ENCODE measurements at regions not wholly inside any gene's neighbourhood (a gene's known extent, or its start where the extent isn't known, plus 50 kb on each side); places are given as distances from the start of the nearest gene placed in this dataset.
"Not testable (repeated sequence)": the region's sequence is repeated elsewhere in the genome, so short reads cannot be mapped to it uniquely, and the experiment has no call there.

- CTCF ChIA-PET: no interaction called here
- ATAC-seq: no peak
- no peak for DNase-seq
- Mint-ChIP-seq H3K9me3 (ENCODE audit: low read depth) (peaks cover 5% of the 10 kb centered on the region), H3K4me3 (no peak overlapping the region), H3K27me3 (no peaks in the 10 kb centered on the region), H3K36me3 (no peaks in the 10 kb centered on the region), H3K27ac (no peak overlapping the region), H3K4me1 (no peaks in the 10 kb centered on the region)
Measured at GRCh38 chr12:126030573-126030972, 965.3 kb downstream of the AACS start.

- Mint-ChIP-seq H3K27me3 (no peaks in the 10 kb centered on the region), H3K4me1 (no peaks in the 10 kb centered on the region), H3K27ac (no peak overlapping the region), H3K9me3 (ENCODE audit: low read depth) (peaks cover 2% of the 10 kb centered on the region), H3K4me3 (no peak overlapping the region), H3K36me3 (no peaks in the 10 kb centered on the region)
- CTCF ChIA-PET: no interaction called here
- no peak for ATAC-seq
- DNase-seq: no peak
Measured at GRCh38 chr12:126033751-126034150, 968.5 kb downstream of the AACS start.

- Mint-ChIP-seq H3K4me1 (no peaks in the 10 kb centered on the region), H3K4me3 (no peak overlapping the region), H3K36me3 (no peaks in the 10 kb centered on the region), H3K9me3 (ENCODE audit: low read depth) (no peaks in the 10 kb centered on the region), H3K27me3 (no peaks in the 10 kb centered on the region), H3K27ac (no peak overlapping the region)
- ATAC-seq (no peak), DNase-seq (no peak)
- CTCF ChIA-PET: no interaction called here
Measured at GRCh38 chr12:126036348-126036747, 971.1 kb downstream of the AACS start.

- Mint-ChIP-seq H3K27ac (no peak overlapping the region), H3K4me3 (no peak overlapping the region), H3K27me3 (no peaks in the 10 kb centered on the region), H3K9me3 (ENCODE audit: low read depth) (no peaks in the 10 kb centered on the region), H3K4me1 (no peaks in the 10 kb centered on the region), H3K36me3 (no peaks in the 10 kb centered on the region)
- CTCF ChIA-PET: no interaction called here
- ATAC-seq (no peak), DNase-seq (no peak)
Measured at GRCh38 chr12:126038434-126038833, 973.2 kb downstream of the AACS start.

- H3K36me3 Mint-ChIP-seq: no peaks in the 10 kb centered on the region
- H3K4me3 Mint-ChIP-seq: no peak overlapping the region
- no peak for ATAC-seq
- no peak overlapping the region for H3K27ac Mint-ChIP-seq
- no peaks in the 10 kb centered on the region for H3K27me3 Mint-ChIP-seq
- CTCF ChIA-PET: no interaction called here
- DNase-seq: no peak
- H3K4me1 Mint-ChIP-seq: no peaks in the 10 kb centered on the region
- H3K9me3 Mint-ChIP-seq (ENCODE audit: low read depth): no peaks in the 10 kb centered on the region
Measured at GRCh38 chr12:126040307-126040706, 975.1 kb downstream of the AACS start.

GRCh38 chr12:126042286-126042685 lies 977.1 kb downstream of the AACS start:
- DNase-seq (no peak), ATAC-seq (no peak)
- Mint-ChIP-seq H3K4me1 (no peaks in the 10 kb centered on the region), H3K4me3 (no peak overlapping the region), H3K36me3 (no peaks in the 10 kb centered on the region), H3K27me3 (no peaks in the 10 kb centered on the region), H3K9me3 (ENCODE audit: low read depth) (peaks cover 3% of the 10 kb centered on the region), H3K27ac (no peak overlapping the region)
- CTCF ChIA-PET: no interaction called here

- not testable (repeated sequence) for H3K4me3 Mint-ChIP-seq; H3K36me3 Mint-ChIP-seq; ATAC-seq; H3K27ac Mint-ChIP-seq; H3K9me3 Mint-ChIP-seq (ENCODE audit: low read depth); DNase-seq; H3K27me3 Mint-ChIP-seq; H3K4me1 Mint-ChIP-seq
- CTCF ChIA-PET: interaction anchor here (1.2 kb wide), 1 partner anchor 19 kb away, joined by 4 read pairs; no protein-coding TSS in a partner anchor
Measured at GRCh38 chr12:126049501-126049900, 984.3 kb downstream of the AACS start.

- no peaks in the 10 kb centered on the region for H3K27me3 Mint-ChIP-seq
- DNase-seq (no peak), ATAC-seq (no peak)
- H3K36me3 Mint-ChIP-seq: no peaks in the 10 kb centered on the region
- H3K4me3 Mint-ChIP-seq: no peak overlapping the region
- CTCF ChIA-PET: no interaction called here
- H3K4me1 Mint-ChIP-seq: no peaks in the 10 kb centered on the region
- H3K27ac Mint-ChIP-seq: no peak overlapping the region
- H3K9me3 Mint-ChIP-seq (ENCODE audit: low read depth): peaks cover 3% of the 10 kb centered on the region
Measured at GRCh38 chr12:126051611-126052107, 986.4 kb downstream of the AACS start.

GRCh38 chr12:126055521-126055920 lies 990.3 kb downstream of the AACS start:
- Mint-ChIP-seq H3K36me3 (no peaks in the 10 kb centered on the region), H3K27me3 (no peaks in the 10 kb centered on the region), H3K4me1 (no peaks in the 10 kb centered on the region), H3K4me3 (no peak overlapping the region), H3K9me3 (ENCODE audit: low read depth) (no peaks in the 10 kb centered on the region), H3K27ac (no peak overlapping the region)
- ATAC-seq (no peak), DNase-seq (no peak)
- CTCF ChIA-PET: no interaction called here

- DNase-seq: no peak
- no peak for ATAC-seq
- Mint-ChIP-seq H3K27me3 (no peaks in the 10 kb centered on the region), H3K4me3 (no peak overlapping the region), H3K27ac (no peak overlapping the region), H3K9me3 (ENCODE audit: low read depth) (no peaks in the 10 kb centered on the region), H3K36me3 (no peaks in the 10 kb centered on the region), H3K4me1 (no peaks in the 10 kb centered on the region)
- CTCF ChIA-PET: no interaction called here
Measured at GRCh38 chr12:126061777-126062176, 996.5 kb downstream of the AACS start.

- H3K27ac Mint-ChIP-seq: no peak overlapping the region
- DNase-seq (no peak), ATAC-seq (no peak)
- H3K4me3 Mint-ChIP-seq: no peak overlapping the region
- CTCF ChIA-PET: no interaction called here
- no peaks in the 10 kb centered on the region for H3K4me1 Mint-ChIP-seq
- no peaks in the 10 kb centered on the region for H3K27me3 Mint-ChIP-seq
- H3K36me3 Mint-ChIP-seq: no peaks in the 10 kb centered on the region
- no peaks in the 10 kb centered on the region for H3K9me3 Mint-ChIP-seq (ENCODE audit: low read depth)
Measured at GRCh38 chr12:126064028-126064427, 998.8 kb downstream of the AACS start.

- no peaks in the 10 kb centered on the region for H3K36me3 Mint-ChIP-seq
- H3K27ac Mint-ChIP-seq: no peak overlapping the region
- no peak overlapping the region for H3K4me3 Mint-ChIP-seq
- no peaks in the 10 kb centered on the region for H3K27me3 Mint-ChIP-seq
- H3K4me1 Mint-ChIP-seq: no peaks in the 10 kb centered on the region
- DNase-seq (no peak), ATAC-seq (no peak)
- CTCF ChIA-PET: interaction anchor here (1.0 to 1.6 kb wide), 3 partner anchors 10 to 806 kb away, joined by 3 to 5 read pairs (median 4); no protein-coding TSS in a partner anchor
- H3K9me3 Mint-ChIP-seq (ENCODE audit: low read depth): no peaks in the 10 kb centered on the region
Measured at GRCh38 chr12:126067626-126068329, 1002.5 kb downstream of the AACS start.

GRCh38 chr12:126069549-126070165 lies 1004.4 kb downstream of the AACS start:
- no peak overlapping the region for H3K27ac Mint-ChIP-seq
- H3K27me3 Mint-ChIP-seq: no peaks in the 10 kb centered on the region
- peak; percentile 58 for DNase-seq
- H3K4me1 Mint-ChIP-seq: no peaks in the 10 kb centered on the region
- H3K4me3 Mint-ChIP-seq: no peak overlapping the region
- peaks cover 2% of the 10 kb centered on the region for H3K9me3 Mint-ChIP-seq (ENCODE audit: low read depth)
- ATAC-seq: no peak
- CTCF ChIA-PET: interaction anchor here (1.1 to 1.6 kb wide), 5 partner anchors 10 to 1312 kb away, joined by 3 to 5 read pairs (median 3); no protein-coding TSS in a partner anchor
- H3K36me3 Mint-ChIP-seq: no peaks in the 10 kb centered on the region

- CTCF ChIA-PET: no interaction called here
Measured at GRCh38 chr12:126076515-126076914, 1011.3 kb downstream of the AACS start.

More at GRCh38 chr12:126076515-126076914, 1011.3 kb downstream of the AACS start:
- Mint-ChIP-seq H3K27ac (no peak overlapping the region), H3K27me3 (no peaks in the 10 kb centered on the region), H3K4me1 (no peaks in the 10 kb centered on the region), H3K4me3 (no peak overlapping the region), H3K9me3 (ENCODE audit: low read depth) (peaks cover 2% of the 10 kb centered on the region), H3K36me3 (no peaks in the 10 kb centered on the region)
- DNase-seq: no peak
- no peak for ATAC-seq

Data from activated CD8-positive, alpha-beta memory T cell treated with anti-CD3 and anti-CD28 coated beads, Interleukin-2, amount 10 ng/mL, durations not matched to agents 7 days and 5 days (primary cell).